ENCODE measurements at regions not wholly inside any gene's neighbourhood (a gene's known extent, or its start where the extent isn't known, plus 50 kb on each side); places are given as distances from the start of the nearest gene placed in this dataset.

GRCh38 chr6:137804637-137805036 is 62.4 kb upstream of the TNFAIP3 start:
- H3K56ac ChIP-seq (ENCODE audit: extremely low read depth, insufficient read depth, low read length): no peak overlapping the region
- H3K9me3 ChIP-seq (ENCODE audit: control insufficient read depth, insufficient read depth, low read length): no peaks in the 10 kb centered on the region
- H4K91ac ChIP-seq (ENCODE audit: insufficient read depth, low read depth, low read length): no peak overlapping the region
- no peak overlapping the region for H3K4me3 ChIP-seq (ENCODE audit: insufficient read depth, low read depth, low read length)
- ATAC-seq (ENCODE audit: low read depth) (no peak), DNase-seq (peak; percentile 52)
- no peak overlapping the region for H3K14ac ChIP-seq (replicated peaks; ENCODE audit: low read depth, low read length)
- H4K8ac ChIP-seq (ENCODE audit: low read depth in 2 of 2, low read length in 2 of 2): no peak overlapping the region
- no peak overlapping the region for H2BK15ac ChIP-seq (ENCODE audit: low read depth, low read length)
- H2BK120ac ChIP-seq (ENCODE audit: low read depth, low read length): no peak overlapping the region
- H4K5ac ChIP-seq (ENCODE audit: low read depth, low read length): peak overlapping the region; percentile 16; the same call in 1 of the 2 replicates
- no peak overlapping the region for H2AK9ac ChIP-seq (replicated peaks; ENCODE audit: low read depth, low read length, poor library complexity)
- no peak overlapping the region for H3K4me2 ChIP-seq (ENCODE audit: low read depth, low read length)
- peaks cover 7% of the 10 kb centered on the region for H3K9me1 ChIP-seq (ENCODE audit: insufficient read depth, low read length)
- TF ChIP-seq MAZ (IDR thresholded peaks at IDR 0.05; ENCODE audit: borderline replicate concordance, low read depth, low read length) (no peak), POLR2A (IDR thresholded peaks at IDR 0.05; ENCODE audit: low read depth, low read length) (no peak), USF2 (IDR thresholded peaks at IDR 0.05; ENCODE audit: low read depth, low read length) (no peak), MAFK (IDR thresholded peaks at IDR 0.05; ENCODE audit: low read depth, low read length) (peak; percentile 58)
- H3K27me3 ChIP-seq (ENCODE audit: control insufficient read depth, insufficient read depth, low read length): no peaks in the 10 kb centered on the region
- BruUV-seq (replicated peaks): no TSS peak
- in situ Hi-C loops (cut with MboI; ENCODE audit: low sequenced_read_pairs) (no loop called here), dilution Hi-C loops (cut with HindIII; ENCODE audit: low sequenced_read_pairs, unreplicated experiment) (no loop called here), intact Hi-C loops (cut with micrococcal nuclease) (no loop called here)
- H2AFZ ChIP-seq (replicated peaks; ENCODE audit: low read length, poor library complexity): no peak overlapping the region
- H3K9ac ChIP-seq (ENCODE audit: low read depth, low read length): no peak overlapping the region
- peaks cover 5% of the 10 kb centered on the region; the same call in 1 of the 2 replicates for H3K4me1 ChIP-seq (ENCODE audit: control insufficient read depth, insufficient read depth, low read length)
- H2BK20ac ChIP-seq (ENCODE audit: low read depth, low read length): no peak overlapping the region
- H3K23ac ChIP-seq (ENCODE audit: low read depth, low read length): no peak overlapping the region
- H3K79me1 ChIP-seq (ENCODE audit: low read depth in 1 of 2, low read length in 2 of 2): no peaks in the 10 kb centered on the region
- no peaks in the 10 kb centered on the region for H4K20me1 ChIP-seq (ENCODE audit: insufficient read depth, low read length)
- CTCF ChIA-PET: no interaction called here
- WGBS, 2 experiments (ENCODE audit: extremely low coverage in 2 of 2, insufficient read length in 1 of 2): no CpG with 5 or more reads among the region's 2 CpGs
- H2AK5ac ChIP-seq (ENCODE audit: low read depth, low read length): no peak overlapping the region
- H2BK5ac ChIP-seq (ENCODE audit: low read depth, low read length, poor library complexity, severe bottlenecking): no peak overlapping the region
- H3K36me3 ChIP-seq (ENCODE audit: control insufficient read depth, insufficient read depth, low read length): no peaks in the 10 kb centered on the region
- H3K27ac ChIP-seq (ENCODE audit: insufficient read depth, low read length): no peak overlapping the region
- H3K4ac ChIP-seq (ENCODE audit: low read depth, low read length): no peak overlapping the region
- no peak overlapping the region for H3K18ac ChIP-seq (ENCODE audit: low read depth, low read length)
- POLR2A ChIA-PET (ENCODE audit: unreplicated experiment): no interaction called here
